IPS-NIHi7 (cell line): ENCODE measurements at regions not wholly inside any gene's neighbourhood (a gene's known extent, or its start where the extent isn't known, plus 50 kb on each side); places are given as distances from the start of the nearest gene placed in this dataset.
"Not testable (repeated sequence)": the region's sequence is repeated elsewhere in the genome, so short reads cannot be mapped to it uniquely, and the experiment has no call there.

Source experiments
- DNase-seq: peaks from one replicate; pipeline ENCODE4 v3.0.0; 2012; ENCODE audit warnings: mixed read lengths; ENCODE audit errors: extremely low spot score

DNA sequence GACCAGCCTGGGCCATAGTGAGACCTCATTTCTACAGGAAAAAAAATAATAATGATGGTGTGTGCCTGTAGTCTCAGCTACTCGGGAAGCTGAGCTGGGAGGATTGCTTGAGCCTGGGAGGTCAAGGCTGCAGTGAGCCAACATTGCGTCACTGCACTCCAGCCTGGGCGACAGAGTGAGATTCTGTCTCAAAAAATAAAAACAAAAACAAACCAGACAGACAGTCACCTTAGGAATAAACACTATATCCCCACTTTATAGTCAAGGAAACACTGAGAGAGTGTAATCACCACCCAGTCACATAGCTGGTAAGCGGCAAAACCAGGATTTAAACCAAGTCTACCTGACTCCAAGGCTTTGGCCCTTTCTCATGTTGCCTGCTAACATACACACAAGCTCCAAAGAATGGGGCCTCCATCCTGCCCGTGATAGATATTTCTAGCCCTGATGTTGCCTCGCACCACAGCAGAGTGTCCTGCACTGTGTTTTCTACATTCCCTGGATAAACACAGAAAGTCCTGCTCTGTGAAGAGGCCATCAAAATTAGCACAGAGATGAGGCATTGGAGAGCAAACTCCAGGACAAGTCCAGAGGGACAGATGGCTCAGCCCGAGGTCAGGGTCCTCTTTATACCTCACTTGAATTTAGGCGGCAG, 66.1 kb upstream of the SMURF2 start:
- DNase-seq, result no peak

DNA sequence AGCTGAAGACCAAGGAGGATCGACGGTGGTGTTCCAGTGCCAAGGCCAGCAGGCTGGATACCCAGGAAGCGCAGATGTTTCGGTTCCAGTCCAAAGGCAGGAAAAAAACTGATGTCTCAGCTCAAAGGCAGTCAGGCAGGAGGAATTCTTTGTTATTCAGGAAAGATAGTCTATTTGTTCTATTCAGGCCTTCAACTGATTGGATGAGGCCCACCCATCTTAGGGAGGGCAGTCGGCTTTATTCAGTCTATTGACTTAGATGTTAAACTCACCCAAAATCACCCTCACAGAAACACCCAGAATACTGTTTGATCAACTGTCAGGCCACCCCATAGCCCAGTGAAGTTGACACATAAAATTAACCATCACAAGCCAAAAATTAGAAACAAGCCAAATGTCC, 63.9 kb upstream of the SMURF2 start:
- not testable (repeated sequence) for DNase-seq

DNA sequence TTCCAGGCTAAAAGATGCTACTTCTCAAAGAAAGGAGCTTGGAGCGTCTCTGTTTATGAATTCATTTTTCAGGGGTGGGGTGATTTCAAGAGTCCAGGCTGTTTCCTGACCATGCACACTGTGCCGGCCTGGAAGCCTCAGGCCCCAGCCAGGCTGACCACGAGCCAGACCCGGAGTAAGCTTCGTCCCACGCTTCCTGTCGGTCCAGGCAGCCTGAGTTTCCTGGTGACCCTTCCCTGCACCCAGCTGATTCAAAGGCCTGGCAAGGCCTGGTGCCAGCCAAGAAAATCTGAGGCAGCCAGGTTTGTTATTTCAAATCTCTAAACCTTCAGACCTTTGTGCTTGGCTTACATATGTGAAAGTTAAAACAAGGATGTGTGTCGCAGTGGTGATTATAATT, 62.1 kb upstream of the SMURF2 start:
- not testable (repeated sequence) for DNase-seq

DNA sequence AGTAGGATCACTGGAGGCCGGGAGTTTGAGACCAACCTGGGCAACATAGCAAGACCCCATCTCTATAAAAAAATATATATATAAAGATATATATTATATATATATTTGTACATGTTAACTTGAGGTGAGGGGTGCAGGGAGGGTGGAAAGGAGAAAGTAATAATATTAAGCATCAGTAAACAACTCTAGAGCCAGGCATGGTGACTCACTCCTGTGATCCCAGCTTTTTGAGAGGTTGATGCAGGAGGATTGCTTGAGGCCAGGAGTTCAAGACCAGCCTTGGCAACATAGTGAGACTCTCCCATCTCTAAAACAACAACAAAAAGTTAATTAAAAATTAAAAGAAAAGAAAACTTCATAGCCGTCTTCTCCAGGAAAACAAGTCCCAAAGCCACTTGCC, 61.7 kb upstream of the SMURF2 start:
- no peak for DNase-seq

DNA sequence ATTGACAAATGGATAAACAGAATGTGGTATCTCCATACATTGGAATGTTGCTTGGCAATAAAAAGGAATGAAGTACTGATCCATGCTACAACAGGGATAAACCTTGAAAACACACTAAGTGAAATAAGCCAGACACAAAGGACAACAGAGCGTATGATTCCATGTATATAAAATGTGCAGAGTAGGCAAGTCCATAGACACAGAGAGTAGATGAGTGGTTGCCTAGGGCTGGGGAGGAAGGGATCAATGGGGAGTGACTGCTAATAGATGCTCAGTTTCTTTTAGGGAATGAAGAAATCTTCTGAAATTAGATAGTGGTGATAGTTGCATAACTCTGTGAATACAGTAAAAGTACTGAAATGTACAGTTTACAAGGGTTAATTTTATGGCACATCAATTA, 59.4 kb upstream of the SMURF2 start:
- DNase-seq, result not testable (repeated sequence)

DNA sequence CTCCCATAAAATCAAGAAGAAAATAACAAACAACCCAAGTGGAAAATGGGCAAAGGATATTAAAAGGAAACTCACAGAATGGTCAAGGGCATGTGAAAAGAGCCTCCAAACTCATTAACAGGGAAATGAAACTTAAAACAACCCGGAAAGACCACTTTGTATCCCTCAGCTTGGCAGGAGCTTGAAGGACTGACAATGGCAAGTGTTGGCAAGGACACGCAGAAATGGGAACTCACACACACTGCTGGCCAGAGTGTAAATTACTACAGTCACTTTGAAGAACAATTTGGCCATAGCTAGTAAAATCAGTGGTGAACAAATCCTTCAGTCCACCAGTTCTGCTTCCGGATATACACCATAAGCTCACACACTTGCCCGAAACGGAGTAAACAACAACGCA, 58.1 kb upstream of the SMURF2 start:
- not testable (repeated sequence) for DNase-seq

DNA sequence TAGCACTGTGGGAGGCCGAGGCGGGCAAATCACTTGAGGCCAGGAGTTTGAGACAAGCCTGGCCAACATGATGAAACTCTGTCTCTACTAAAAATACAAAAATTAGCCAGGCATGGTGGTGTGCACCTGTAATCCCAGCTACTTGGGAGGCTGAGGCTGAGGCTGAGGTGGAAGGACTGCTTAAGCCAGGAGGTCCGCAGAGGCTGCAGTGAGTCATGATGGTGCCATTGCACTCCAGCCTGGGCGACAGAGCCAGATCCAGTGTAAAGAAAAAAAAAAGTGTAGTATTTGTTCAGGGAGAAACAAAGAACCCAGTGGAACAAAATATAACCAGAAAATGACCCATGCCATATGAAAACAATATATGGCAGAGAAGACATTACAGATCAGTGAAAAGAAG, 57.4 kb upstream of the SMURF2 start:
- not testable (repeated sequence) for DNase-seq

DNA sequence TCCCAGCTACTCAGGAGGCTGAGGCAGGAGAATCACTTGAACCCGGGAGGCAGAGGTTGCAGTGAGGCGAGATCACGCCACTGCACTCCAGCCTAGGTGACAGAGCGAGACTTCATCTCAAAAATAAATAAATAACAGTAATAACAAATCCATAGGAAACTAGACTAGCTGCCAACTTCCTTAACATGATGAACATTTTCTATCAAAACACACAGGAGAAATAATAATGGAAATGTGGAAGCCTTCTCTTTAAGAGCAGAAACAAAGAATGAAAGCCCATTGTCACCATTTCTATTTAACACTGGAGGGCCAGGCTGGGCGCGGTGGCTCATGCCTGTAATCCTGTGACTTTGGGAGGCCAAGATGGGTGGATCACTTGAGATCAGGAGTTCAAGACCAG, 56.7 kb upstream of the SMURF2 start:
- not testable (repeated sequence) for DNase-seq

DNA sequence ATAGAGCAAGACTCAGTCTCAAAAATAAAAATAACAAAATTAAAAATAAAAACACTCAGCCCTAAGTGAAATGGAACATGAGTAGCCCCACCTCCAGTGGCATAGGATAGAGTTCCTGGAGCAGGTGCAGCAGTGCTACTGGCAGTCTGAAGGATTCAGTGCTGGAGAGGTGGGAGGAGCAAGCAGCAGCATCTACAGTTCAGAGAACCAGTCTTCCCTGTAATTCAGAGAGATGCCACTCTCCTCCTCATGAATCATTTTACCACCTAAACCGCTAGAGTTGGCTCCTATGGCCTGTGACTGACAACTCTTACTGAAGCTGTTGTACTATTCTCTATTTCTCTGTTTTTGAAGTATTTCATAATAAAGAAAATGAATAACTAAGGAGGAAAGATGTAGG, 56.0 kb upstream of the SMURF2 start:
- DNase-seq, result no peak

DNA sequence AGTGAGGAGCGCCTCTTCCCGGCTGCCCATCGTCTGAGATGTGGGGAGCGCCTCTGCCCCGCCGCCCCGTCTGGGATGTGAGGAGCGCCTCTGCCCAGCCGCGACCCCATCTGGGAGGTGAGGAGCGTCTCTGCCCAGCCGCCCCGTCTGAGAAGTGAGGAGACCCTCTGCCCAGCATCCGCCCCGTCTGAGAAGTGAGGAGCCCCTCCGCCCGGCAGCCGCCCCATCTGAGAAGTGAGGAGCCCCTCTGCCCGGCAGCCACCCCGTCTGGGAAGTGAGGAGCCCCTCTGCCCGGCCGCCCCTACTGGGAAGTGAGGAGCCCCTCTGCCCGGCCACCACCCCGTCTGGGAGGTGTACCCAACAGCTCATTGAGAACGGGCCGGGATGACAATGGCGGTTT, 54.4 kb upstream of the SMURF2 start:
- not testable (repeated sequence) for DNase-seq

DNA sequence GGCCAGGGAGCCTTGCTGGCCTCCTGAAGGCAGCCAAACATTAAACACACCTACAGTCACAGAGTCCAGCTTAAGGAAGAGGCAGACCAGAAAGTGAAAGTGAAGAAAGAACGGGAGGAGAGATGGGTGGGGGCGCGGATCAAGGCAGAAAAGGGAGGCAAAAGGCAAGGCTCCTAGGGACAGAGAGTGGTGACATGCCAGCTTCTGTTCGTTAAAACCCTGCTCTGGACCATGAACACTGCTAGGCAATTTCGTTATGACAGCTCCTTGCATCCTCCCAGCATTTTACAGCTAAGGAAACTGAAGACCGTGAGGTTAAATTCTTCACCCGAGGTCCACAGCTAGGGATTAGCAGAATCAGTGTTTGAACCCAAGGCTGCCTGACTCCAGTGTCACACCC, 51.7 kb upstream of the SMURF2 start:
- not testable (repeated sequence) for DNase-seq

DNA sequence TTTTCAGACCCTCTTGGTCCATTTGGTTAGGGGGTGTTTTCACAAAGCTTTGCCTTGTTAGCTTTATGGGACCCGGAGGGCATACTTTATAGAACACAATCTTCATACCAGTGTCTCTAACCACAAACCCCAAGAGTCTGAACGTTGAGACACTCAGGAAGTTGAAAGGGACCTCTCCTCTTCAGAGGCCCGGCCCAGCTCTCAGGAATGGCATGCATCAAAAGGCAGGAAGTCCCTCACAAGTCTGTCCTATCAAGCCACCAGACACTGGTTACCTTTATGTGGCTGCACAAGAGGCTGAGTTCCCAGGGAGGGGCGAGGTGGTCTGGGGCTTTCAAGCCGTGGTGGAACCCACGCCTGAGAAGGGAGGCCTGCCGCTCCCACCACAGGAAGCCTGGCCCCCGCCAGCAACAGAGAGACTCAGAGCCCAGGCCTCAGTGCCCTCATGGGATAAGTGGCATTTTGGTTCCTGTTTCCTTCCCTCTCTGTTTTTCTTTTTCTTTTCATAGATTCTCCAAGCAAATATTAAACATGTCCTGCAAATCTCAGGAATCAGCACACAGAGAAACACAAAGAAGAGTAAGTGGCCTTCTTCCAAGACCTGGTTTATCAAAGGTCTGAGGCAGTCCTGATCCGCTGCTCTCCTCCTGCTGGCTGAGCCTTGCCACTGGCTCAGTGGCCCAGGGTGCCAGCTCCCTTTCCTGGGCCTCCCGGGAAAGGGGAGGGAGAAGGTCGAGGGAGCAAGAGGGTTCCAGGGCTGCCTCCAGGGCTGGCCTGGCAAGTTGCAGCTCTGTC, 50.6 kb upstream of the SMURF2 start:
- not testable (repeated sequence) for DNase-seq
